GOT3 (cell line): ENCODE measurements at regions not wholly inside any gene's neighbourhood (a gene's known extent, or its start where the extent isn't known, plus 50 kb on each side); places are given as distances from the start of the nearest gene placed in this dataset.
"Not testable (repeated sequence)": the region's sequence is repeated elsewhere in the genome, so short reads cannot be mapped to it uniquely, and the experiment has no call there.

Experiments
- DNase-seq: peaks from one replicate; lab custom pipeline; 2025; ENCODE audit warnings: mixed read lengths; lab: John Stamatoyannopoulos, UW

GRCh38 chr7:25454562-25455041, 226.3 kb upstream of the NPVF start:
- no peak for DNase-seq

GRCh38 chr7:25455683-25456251, 227.5 kb upstream of the NPVF start:
- no peak for DNase-seq

- no peak for DNase-seq
Observed at GRCh38 chr7:25456467-25457171, 228.3 kb upstream of the NPVF start.

- DNase-seq: no peak
Observed at GRCh38 chr7:25459057-25459456, 230.8 kb upstream of the NPVF start.

GRCh38 chr7:25460433-25460832, 232.1 kb upstream of the NPVF start:
- no peak for DNase-seq

- no peak for DNase-seq
Observed at GRCh38 chr7:25469669-25470068, 241.4 kb upstream of the NPVF start.

GRCh38 chr7:25476863-25477499, 248.7 kb upstream of the NPVF start:
- no peak for DNase-seq

GRCh38 chr7:25478221-25478620, 249.9 kb upstream of the NPVF start:
- DNase-seq: not testable (repeated sequence)

- DNase-seq: no peak
Observed at GRCh38 chr7:25478925-25479324, 250.6 kb upstream of the NPVF start.

- DNase-seq: no peak
Observed at GRCh38 chr7:25481891-25482290, 253.6 kb upstream of the NPVF start.

GRCh38 chr7:25482631-25483030, 254.3 kb upstream of the NPVF start:
- no peak for DNase-seq

- DNase-seq: no peak
Observed at GRCh38 chr7:25485026-25485425, 256.7 kb upstream of the NPVF start.

- no peak for DNase-seq
Observed at GRCh38 chr7:25486656-25487055, 258.4 kb upstream of the NPVF start.

- DNase-seq: no peak
Observed at GRCh38 chr7:25493805-25494366, 265.6 kb upstream of the NPVF start.

- DNase-seq: no peak
Observed at GRCh38 chr7:25494896-25495295, 266.6 kb upstream of the NPVF start.

GRCh38 chr7:25495342-25496250, 267.3 kb upstream of the NPVF start:
- no peak for DNase-seq

- no peak for DNase-seq
Observed at GRCh38 chr7:25496476-25497368, 268.4 kb upstream of the NPVF start.

GRCh38 chr7:25500393-25500921, 272.2 kb upstream of the NPVF start:
- DNase-seq: no peak

- DNase-seq: no peak
Observed at GRCh38 chr7:25503306-25503705, 275.0 kb upstream of the NPVF start.

- DNase-seq: no peak
Observed at GRCh38 chr7:25512061-25512687, 283.9 kb upstream of the NPVF start.
